ENCODE measurements at regions not wholly inside any gene's neighbourhood (a gene's known extent, or its start where the extent isn't known, plus 50 kb on each side); places are given as distances from the start of the nearest gene placed in this dataset.

GRCh38 chr1:194209920-194210319 lies 1023.5 kb upstream of the B3GALT2 start:
- peaks cover 0 to 4% of the 10 kb centered on the region in 2 donors for H3K9me3 Mint-ChIP-seq
- no peak for ATAC-seq
- H3K27ac Mint-ChIP-seq: no peak overlapping the region
- H3K36me3 Mint-ChIP-seq: no peaks in the 10 kb centered on the region
- DNase-seq (ENCODE audit: low spot score in 2 of 2): no peak

- peaks cover 0 to 4% of the 10 kb centered on the region in 2 donors for H3K9me3 Mint-ChIP-seq
- no peak overlapping the region for H3K27ac Mint-ChIP-seq
- ATAC-seq: no peak
- H3K36me3 Mint-ChIP-seq: no peaks in the 10 kb centered on the region
- DNase-seq (ENCODE audit: low spot score in 2 of 2): no peak
Measured at GRCh38 chr1:194208674-194209073, 1022.3 kb upstream of the B3GALT2 start.

DNA sequence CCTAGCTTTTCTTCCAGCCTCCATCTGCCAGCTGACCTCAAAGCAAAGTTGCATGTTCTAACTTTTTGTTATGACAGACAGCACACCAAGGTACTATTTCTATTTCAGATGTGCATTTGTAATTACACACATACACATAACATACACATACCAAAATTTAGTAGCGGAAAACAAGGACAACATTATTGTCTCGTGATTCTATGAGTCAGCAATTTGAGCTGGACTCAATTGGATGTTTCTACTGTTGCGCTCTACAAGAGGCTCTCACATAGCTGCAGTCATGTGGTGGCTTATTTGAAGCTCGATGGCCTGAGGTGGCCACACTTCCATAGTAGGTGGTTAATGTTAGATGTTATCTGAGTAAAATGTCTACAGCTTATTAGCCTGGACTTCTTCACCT lies 1010.1 kb upstream of the B3GALT2 start:
- Mint-ChIP-seq H3K27ac (no peak overlapping the region), H3K9me3 (no peaks in the 10 kb centered on the region), H3K36me3 (no peaks in the 10 kb centered on the region)
- DNase-seq (ENCODE audit: low spot score in 2 of 2) (no peak), ATAC-seq (no peak)

- H3K27ac Mint-ChIP-seq: no peak overlapping the region
- no peaks in the 10 kb centered on the region for H3K9me3 Mint-ChIP-seq
- DNase-seq (ENCODE audit: low spot score in 2 of 2) (no peak), ATAC-seq (no peak)
- H3K36me3 Mint-ChIP-seq: no peaks in the 10 kb centered on the region
Measured at GRCh38 chr1:194194724-194195123, 1008.3 kb upstream of the B3GALT2 start.

DNA sequence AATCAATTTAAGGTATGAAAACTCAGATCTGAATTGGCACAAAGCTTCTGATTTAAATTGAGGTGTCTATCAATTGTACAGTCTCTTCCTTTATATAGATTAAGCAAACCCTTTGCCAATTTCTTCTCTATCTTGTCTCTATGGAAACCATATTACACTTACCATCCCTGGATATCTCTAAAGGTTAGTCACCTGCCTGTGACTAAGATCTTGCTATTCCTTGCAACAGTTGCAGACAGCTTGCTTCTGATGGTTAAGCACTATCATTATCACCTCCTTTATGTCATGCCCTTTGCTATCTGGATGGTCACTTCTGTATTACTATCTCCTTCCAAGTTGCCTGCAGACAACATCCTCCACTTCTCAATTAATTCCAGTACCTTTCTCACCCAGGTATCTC lies 998.6 kb upstream of the B3GALT2 start:
- ATAC-seq (no peak), DNase-seq (ENCODE audit: low spot score in 2 of 2) (no peak)
- no peaks in the 10 kb centered on the region for H3K9me3 Mint-ChIP-seq
- no peak overlapping the region for H3K27ac Mint-ChIP-seq
- H3K36me3 Mint-ChIP-seq: no peaks in the 10 kb centered on the region

DNA sequence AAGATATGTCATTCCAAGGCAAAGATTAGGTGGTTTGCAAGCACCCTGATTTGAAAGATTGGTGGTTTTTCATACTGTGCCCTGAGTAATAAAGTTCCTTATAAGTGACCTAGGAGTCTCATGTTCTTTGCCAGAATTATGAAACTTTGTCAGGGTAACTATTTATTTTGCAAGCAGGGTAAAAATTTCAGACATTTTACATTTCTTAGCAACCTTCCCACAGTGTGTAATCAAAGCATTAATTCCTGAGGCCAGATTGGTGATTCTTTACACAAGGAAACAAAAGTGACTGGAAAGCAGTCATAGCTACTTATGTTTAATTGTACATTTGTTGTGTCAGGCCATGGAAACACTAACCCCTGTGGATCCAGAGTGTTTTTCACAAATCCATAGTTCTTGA lies 998.0 kb upstream of the B3GALT2 start:
- no peaks in the 10 kb centered on the region for H3K36me3 Mint-ChIP-seq
- no peaks in the 10 kb centered on the region for H3K9me3 Mint-ChIP-seq
- no peak overlapping the region for H3K27ac Mint-ChIP-seq
- ATAC-seq (no peak), DNase-seq (ENCODE audit: low spot score in 2 of 2) (no peak)

DNA sequence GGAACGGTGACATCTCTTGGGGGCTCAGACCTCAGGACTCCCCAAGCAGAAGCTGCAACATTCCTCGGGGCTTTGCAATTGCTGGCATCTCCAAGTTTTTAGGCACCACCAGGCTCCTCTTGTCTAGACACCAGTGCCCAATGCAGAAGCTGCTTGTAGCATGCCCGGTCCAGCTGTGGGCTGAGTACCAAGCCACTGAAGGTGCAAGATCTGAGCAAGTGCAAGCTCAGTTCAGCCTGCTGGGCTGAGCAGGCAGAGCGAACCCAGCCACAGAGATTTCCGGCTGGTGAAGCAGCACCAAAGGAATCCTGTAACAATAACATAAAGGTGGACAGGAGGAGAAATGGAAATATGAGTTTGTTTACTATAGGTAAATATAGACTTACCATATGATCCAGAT lies 995.4 kb upstream of the B3GALT2 start:
- H3K27ac Mint-ChIP-seq: no peak overlapping the region
- no peak for ATAC-seq
- H3K36me3 Mint-ChIP-seq: no peaks in the 10 kb centered on the region
- H3K9me3 Mint-ChIP-seq: no peaks in the 10 kb centered on the region
- DNase-seq (ENCODE audit: low spot score in 2 of 2): no peak

GRCh38 chr1:194176212-194176611 lies 989.8 kb upstream of the B3GALT2 start:
- H3K27ac Mint-ChIP-seq: no peak overlapping the region
- no peaks in the 10 kb centered on the region for H3K36me3 Mint-ChIP-seq
- H3K9me3 Mint-ChIP-seq: no peaks in the 10 kb centered on the region
- DNase-seq (ENCODE audit: low spot score in 2 of 2) (no peak), ATAC-seq (no peak)

- no peak overlapping the region for H3K27ac Mint-ChIP-seq
- H3K9me3 Mint-ChIP-seq: no peaks in the 10 kb centered on the region
- no peaks in the 10 kb centered on the region for H3K36me3 Mint-ChIP-seq
- no peak for DNase-seq (ENCODE audit: low spot score in 2 of 2)
- no peak for ATAC-seq
Measured at GRCh38 chr1:194175251-194175650, 988.8 kb upstream of the B3GALT2 start.

GRCh38 chr1:194174528-194174927 lies 988.1 kb upstream of the B3GALT2 start:
- H3K9me3 Mint-ChIP-seq: no peaks in the 10 kb centered on the region
- no peak overlapping the region for H3K27ac Mint-ChIP-seq

DNA sequence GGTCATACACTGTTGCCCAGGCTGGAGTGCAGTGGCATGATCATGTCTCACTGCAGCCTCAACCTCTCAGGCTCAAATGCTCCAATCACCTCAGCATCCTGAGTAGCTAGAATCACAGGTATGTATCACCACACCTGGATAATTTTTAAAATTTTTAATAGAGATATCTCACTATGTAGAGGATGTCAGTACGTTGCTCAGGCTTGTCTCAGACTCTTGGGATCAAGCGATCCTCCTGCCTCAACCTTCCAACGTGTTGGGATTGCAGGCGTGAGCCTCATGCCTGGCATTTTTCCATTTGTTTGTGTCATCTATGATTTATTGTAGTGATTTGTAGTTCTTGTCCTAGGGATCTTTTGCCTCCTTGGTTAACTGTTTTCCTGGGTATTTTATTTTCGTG lies 985.2 kb upstream of the B3GALT2 start:
- DNase-seq (ENCODE audit: low spot score in 2 of 2) (no peak), ATAC-seq (no peak)

More at GRCh38 chr1:194174528-194174927, 988.1 kb upstream of the B3GALT2 start:
- no peak for ATAC-seq
- H3K36me3 Mint-ChIP-seq: no peaks in the 10 kb centered on the region
- no peak for DNase-seq (ENCODE audit: low spot score in 2 of 2)

DNA sequence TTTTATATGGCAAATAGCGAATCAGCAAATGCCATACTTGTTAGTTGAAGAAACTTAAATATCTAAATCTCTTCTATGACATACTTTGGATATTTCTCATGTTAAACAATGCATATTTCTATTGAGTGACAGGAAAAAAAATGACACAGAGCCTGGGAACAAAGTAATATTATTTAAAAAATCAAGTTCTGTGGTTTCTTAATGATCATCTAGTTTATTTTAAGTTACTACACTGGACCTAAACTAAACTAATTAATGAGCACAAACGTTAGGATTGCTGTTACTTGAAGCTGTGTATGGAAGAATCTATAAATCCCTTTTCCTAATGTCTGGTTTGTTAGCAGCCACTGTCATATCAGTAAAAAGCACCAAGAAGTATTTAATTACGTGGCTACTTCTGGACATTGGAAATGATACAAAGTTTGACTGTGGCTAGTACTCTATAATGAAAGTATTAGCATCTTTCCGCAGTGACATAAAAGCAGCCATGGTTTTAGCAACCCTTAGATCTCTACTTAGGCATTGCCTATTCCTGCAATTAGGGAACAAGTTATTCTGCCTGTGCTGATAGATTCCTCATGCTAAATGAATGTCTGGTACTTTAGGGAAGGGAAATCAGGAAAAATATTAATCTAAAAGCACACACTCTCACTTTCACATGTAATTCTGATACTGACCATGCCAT lies 981.7 kb upstream of the B3GALT2 start:
- peaks cover 4% of the 10 kb centered on the region in 2 donors for H3K9me3 Mint-ChIP-seq
- H3K36me3 Mint-ChIP-seq: peaks cover 0 to 5% of the 10 kb centered on the region in 2 donors
- no peak overlapping the region for H3K27ac Mint-ChIP-seq
- DNase-seq (ENCODE audit: low spot score in 2 of 2) (no peak), ATAC-seq (no peak)

More for the DNA sequence above, 985.2 kb upstream of the B3GALT2 start:
- Mint-ChIP-seq H3K36me3 (peaks cover 0 to 5% of the 10 kb centered on the region in 2 donors), H3K9me3 (peaks cover 4% of the 10 kb centered on the region in 2 donors), H3K27ac (no peak overlapping the region)

GRCh38 chr1:194164755-194165154 lies 978.3 kb upstream of the B3GALT2 start:
- Mint-ChIP-seq H3K27ac (no peak overlapping the region), H3K36me3 (peaks cover 0 to 5% of the 10 kb centered on the region in 2 donors), H3K9me3 (peaks cover 4% of the 10 kb centered on the region in 2 donors)
- DNase-seq (ENCODE audit: low spot score in 2 of 2) (no peak), ATAC-seq (no peak)

DNA sequence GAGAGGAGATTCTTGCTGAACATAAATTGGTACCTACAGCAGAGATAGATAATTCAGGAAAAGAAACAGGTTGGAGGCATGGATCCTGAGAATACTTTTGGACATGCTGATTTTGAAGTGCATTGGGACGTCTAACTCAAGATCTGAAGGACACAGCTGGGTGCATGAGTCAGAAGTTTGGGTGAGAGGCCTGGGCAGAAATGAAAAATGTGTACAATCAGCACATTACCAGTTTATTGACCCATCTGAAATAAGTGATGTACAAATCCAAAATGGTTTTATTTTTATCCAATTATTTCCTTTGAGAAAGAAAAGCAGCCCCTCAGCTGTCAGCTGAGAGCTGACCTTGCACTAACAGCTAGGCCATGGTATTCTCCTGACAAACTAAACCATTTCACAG lies 975.2 kb upstream of the B3GALT2 start:
- ATAC-seq (no peak), DNase-seq (ENCODE audit: low spot score in 2 of 2) (no peak)
- no peaks in the 10 kb centered on the region for H3K36me3 Mint-ChIP-seq
- no peaks in the 10 kb centered on the region for H3K9me3 Mint-ChIP-seq
- H3K27ac Mint-ChIP-seq: no peak overlapping the region

- ATAC-seq (no peak), DNase-seq (ENCODE audit: low spot score in 2 of 2) (no peak)
- Mint-ChIP-seq H3K9me3 (no peaks in the 10 kb centered on the region), H3K27ac (no peak overlapping the region), H3K36me3 (no peaks in the 10 kb centered on the region)
Measured at GRCh38 chr1:194159941-194160340, 973.5 kb upstream of the B3GALT2 start.

DNA sequence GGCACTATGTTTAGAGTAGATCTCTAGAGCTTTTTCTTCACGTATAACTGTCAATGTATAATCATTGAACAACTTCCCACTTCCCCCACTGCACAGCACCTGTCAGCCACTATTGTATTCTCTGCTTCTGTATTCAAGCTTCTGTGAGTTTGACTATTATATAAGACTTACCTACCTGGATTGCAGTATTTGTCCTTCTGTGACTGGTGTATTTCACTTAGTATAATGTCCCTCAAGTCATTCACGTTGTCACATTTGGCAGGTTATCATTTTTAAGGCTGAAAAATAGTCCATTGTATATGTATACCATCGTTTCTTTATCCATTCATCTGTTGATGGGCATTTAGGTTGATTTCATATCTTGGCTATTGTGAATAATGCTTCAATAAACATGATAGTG lies 969.5 kb upstream of the B3GALT2 start:
- Mint-ChIP-seq H3K27ac (no peak overlapping the region), H3K9me3 (no peaks in the 10 kb centered on the region), H3K36me3 (no peaks in the 10 kb centered on the region)
- ATAC-seq: no peak
- no peak for DNase-seq (ENCODE audit: low spot score in 2 of 2)

GRCh38 chr1:194151056-194151455 lies 964.6 kb upstream of the B3GALT2 start:
- no peak for DNase-seq (ENCODE audit: low spot score in 2 of 2)
- Mint-ChIP-seq H3K27ac (peak overlapping the region in 1 of 2 donors; percentile 15), H3K9me3 (no peaks in the 10 kb centered on the region), H3K36me3 (no peaks in the 10 kb centered on the region)
- no peak for ATAC-seq

DNA sequence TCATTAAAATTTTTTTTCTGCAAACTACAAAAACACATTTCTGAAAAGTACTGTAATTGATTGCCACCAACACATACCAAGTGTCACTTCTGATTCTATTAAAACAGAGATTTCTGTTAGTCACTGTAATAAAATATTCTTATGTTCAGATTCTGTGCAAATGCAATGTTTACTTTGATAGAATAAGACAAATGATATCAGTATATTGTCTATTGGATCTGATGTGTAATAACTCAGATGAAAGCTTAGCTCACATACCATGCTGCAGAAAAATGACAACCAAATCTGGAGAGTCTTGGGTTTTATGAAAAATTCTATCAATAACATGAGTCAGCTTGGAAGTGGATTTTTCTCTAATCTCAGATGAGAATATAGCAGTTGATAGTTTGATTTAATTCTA lies 963.8 kb upstream of the B3GALT2 start:
- Mint-ChIP-seq H3K27ac (no peak overlapping the region), H3K36me3 (no peaks in the 10 kb centered on the region), H3K9me3 (no peaks in the 10 kb centered on the region)
- DNase-seq (ENCODE audit: low spot score in 2 of 2) (no peak), ATAC-seq (no peak)

Measured in activated naive CD4-positive, alpha-beta T cell treated with anti-CD3 and anti-CD28 coated beads, Interleukin-2, amount 50 U/mL, for 72 hours (primary cell).